Esophagus squamous epithelium (tissue), 5 donors: ENCODE measurements at regions not wholly inside any gene's neighbourhood (a gene's known extent, or its start where the extent isn't known, plus 50 kb on each side); places are given as distances from the start of the nearest gene placed in this dataset.

Source experiments
- DNase-seq: peaks from one replicate; lab custom pipeline; 2025; lab: John Stamatoyannopoulos, UW
- H3K27ac ChIP-seq, 4 donors: fragments of 200-600 bp; sonication (generic); one replicate each; pipeline ENCODE4 v1.5.1; 2016 to 2019; ENCODE audit warnings: mild to moderate bottlenecking in 1 of 4
- H3K27me3 ChIP-seq, 4 donors: fragments of 200-600 bp; sonication (generic); 1 replicate in 3 of 4; 2 replicates in 1 of 4; pipeline versions ENCODE4 v1.5.1 to v1.6.0; 2017 to 2021; ENCODE audit warnings: antibody characterized with exemption in 1 of 4
- H3K36me3 ChIP-seq, 3 donors: fragments of 200-600 bp; sonication (generic); one replicate each; pipeline ENCODE4 v1.5.1; 2016 to 2019
- H3K4me1 ChIP-seq, 3 donors: fragments of 200-600 bp; sonication (generic); one replicate each; pipeline ENCODE4 v1.5.1; 2017 to 2019
- H3K4me3 ChIP-seq, 4 donors: fragments of 200-600 bp; sonication (generic); 1 replicate in 3 of 4; 2 replicates in 1 of 4; pipeline ENCODE4 v1.5.1; 2016 to 2019; ENCODE audit warnings: mild to moderate bottlenecking in 2 of 4, moderate library complexity in 1 of 4
- H3K9me3 ChIP-seq, 3 donors: fragments of 200-600 bp; sonication (generic); one replicate each; pipeline ENCODE4 v1.5.1; 2016 to 2019
- CTCF ChIP-seq, 6 experiments: fragments of 450-650 bp in 4 of 6; fragments of 200-600 bp in 2 of 6; sonication (generic) in 2 of 6; IDR thresholded peaks; one replicate each; pipeline ENCODE4 v1.5.1; 2016 to 2019; ENCODE audit warnings: antibody characterized with exemption in 6 of 6, mild to moderate bottlenecking in 4 of 6, moderate library complexity in 4 of 6
- POLR2A ChIP-seq, 4 donors: fragments of 450-650 bp; IDR thresholded peaks; one replicate each; pipeline ENCODE4 v1.6.1; 2017; ENCODE audit warnings: antibody characterized with exemption in 4 of 4, mild to moderate bottlenecking in 4 of 4, moderate library complexity in 3 of 4
- whole genome bisulfite sequencing, 2 donors: methylation state at CpG; one replicate each; pipeline ENCODE4 v1.1.5; 2018; 5-methylcytosine and 5-hydroxymethylcytosine counted together
- intact Hi-C: fragments of 100-400 bp; cut with DNase I; formaldehyde crosslinking; loops from one replicate; pipeline ENCODE4 v1.15.0; 2022
- donor health status: DM: yes; HTN: yes; CAD: no.

DNA sequence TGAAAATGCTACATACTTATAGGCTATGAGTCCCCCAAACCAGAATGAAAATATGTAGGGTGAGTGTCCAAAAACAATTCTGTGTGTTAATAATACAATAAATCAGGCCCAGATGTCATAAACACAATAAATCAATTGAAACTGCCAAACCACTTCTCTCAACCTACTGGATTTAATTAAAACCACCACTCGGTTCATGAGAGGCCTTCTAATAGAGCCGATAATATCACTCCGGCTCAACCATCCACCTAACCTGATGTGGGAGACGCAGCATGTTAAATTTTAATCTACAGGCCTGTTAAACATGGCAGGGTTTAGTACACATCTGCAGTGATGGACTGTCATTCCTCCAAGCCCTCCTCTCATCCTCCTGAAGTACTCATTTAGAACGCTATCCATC lies 734.5 kb upstream of the ZNF608 start:
- TF ChIP-seq POLR2A (IDR thresholded peaks at IDR 0.05): no peak
- TF ChIP-seq CTCF (IDR thresholded peaks at IDR 0.05): no peak
- intact Hi-C loops: loop anchor here (10.0 kb wide), 1 partner anchor 736 kb away; the partner anchor contains the start of gene ZNF608
- peak overlapping the region in 2 of 4 donors; percentile 42 to 56 for H3K27ac ChIP-seq
- H3K27me3 ChIP-seq: no peaks in the 10 kb centered on the region
- H3K4me3 ChIP-seq: no peak overlapping the region
- DNase-seq: no peak
- WGBS, 2 donors: 67 to 73% methylated on average over 5 of the region's 5 CpGs
- no peaks in the 10 kb centered on the region for H3K9me3 ChIP-seq
- H3K36me3 ChIP-seq: no peaks in the 10 kb centered on the region
- H3K4me1 ChIP-seq: peaks cover 17 to 72% (median 18%) of the 10 kb centered on the region in 3 donors

- intact Hi-C loops: loop anchor here (10.0 kb wide), 1 partner anchor 737 kb away; the partner anchor contains the start of gene ZNF608
- no peaks in the 10 kb centered on the region for H3K36me3 ChIP-seq
- H3K4me3 ChIP-seq: no peak overlapping the region
- no peak for DNase-seq
- no peaks in the 10 kb centered on the region for H3K27me3 ChIP-seq
- no peaks in the 10 kb centered on the region for H3K9me3 ChIP-seq
- H3K27ac ChIP-seq: peak overlapping the region in 3 of 4 donors; percentile 2 to 56 (median 42)
- H3K4me1 ChIP-seq: peaks cover 19 to 80% (median 27%) of the 10 kb centered on the region in 3 donors
- WGBS, 2 donors: 32 to 42% methylated on average over 7 of the region's 7 CpGs
- TF ChIP-seq POLR2A (IDR thresholded peaks at IDR 0.05) (no peak), CTCF (IDR thresholded peaks at IDR 0.05) (no peak)
Measured at GRCh38 chr5:125481506-125482465, 735.3 kb upstream of the ZNF608 start.

GRCh38 chr5:125483609-125484008 lies 737.2 kb upstream of the ZNF608 start:
- TF ChIP-seq POLR2A (IDR thresholded peaks at IDR 0.05) (no peak), CTCF (IDR thresholded peaks at IDR 0.05) (no peak)
- WGBS, 2 donors: 53 to 88% methylated on average over 1 of the region's 1 CpG
- Histone ChIP-seq H3K4me3 (no peak overlapping the region), H3K27me3 (no peaks in the 10 kb centered on the region), H3K27ac (peak overlapping the region; percentile 84 to 91 (median 90)), H3K4me1 (peaks cover 19 to 81% (median 31%) of the 10 kb centered on the region in 3 donors), H3K36me3 (no peaks in the 10 kb centered on the region), H3K9me3 (no peaks in the 10 kb centered on the region)
- intact Hi-C loops: loop anchor here (10.0 kb wide), 1 partner anchor 739 kb away; the partner anchor contains the start of gene ZNF608
- DNase-seq: no peak

- peaks cover 19 to 75% (median 31%) of the 10 kb centered on the region in 3 donors for H3K4me1 ChIP-seq
- H3K36me3 ChIP-seq: no peaks in the 10 kb centered on the region
- H3K9me3 ChIP-seq: no peaks in the 10 kb centered on the region
- H3K27me3 ChIP-seq: no peaks in the 10 kb centered on the region
- DNase-seq: no peak
- WGBS, 2 donors: 0 to 22% methylated on average over 3 of the region's 3 CpGs
- intact Hi-C loops: loop anchor here (10.0 kb wide), 1 partner anchor 740 kb away; the partner anchor contains the start of gene ZNF608
- peak overlapping the region; percentile 84 to 91 (median 90) for H3K27ac ChIP-seq
- TF ChIP-seq POLR2A (IDR thresholded peaks at IDR 0.05) (no peak), CTCF (IDR thresholded peaks at IDR 0.05) (no peak)
- H3K4me3 ChIP-seq: peak overlapping the region in 3 of 4 donors; percentile 3 to 38 (median 12)
Measured at GRCh38 chr5:125484272-125484741, 737.9 kb upstream of the ZNF608 start.
